ENCODE measurements at regions not wholly inside any gene's neighbourhood (a gene's known extent, or its start where the extent isn't known, plus 50 kb on each side); places are given as distances from the start of the nearest gene placed in this dataset.

GRCh38 chr2:198591586-198591985, 787.2 kb downstream of the PLCL1 start:
- TF ChIP-seq REST (IDR thresholded peaks at IDR 0.05; ENCODE audit: low read depth) (no peak), RAD21 (IDR thresholded peaks at IDR 0.05; ENCODE audit: low read depth) (no peak), YY1 (IDR thresholded peaks at IDR 0.05; ENCODE audit: low read depth) (no peak), EP300 (IDR thresholded peaks at IDR 0.05; ENCODE audit: borderline replicate concordance) (no peak), MAX (IDR thresholded peaks at IDR 0.05) (no peak), EGR1 (IDR thresholded peaks at IDR 0.05) (no peak), FOXM1 (IDR thresholded peaks at IDR 0.05; ENCODE audit: borderline replicate concordance, low read depth) (no peak), NFIC (IDR thresholded peaks at IDR 0.05) (no peak), TAF1 (IDR thresholded peaks at IDR 0.05; ENCODE audit: low read depth) (no peak), CREB1 (IDR thresholded peaks at IDR 0.05; ENCODE audit: low read depth) (no peak), TEAD4 (IDR thresholded peaks at IDR 0.05) (no peak), USF1 (IDR thresholded peaks at IDR 0.05) (no peak)

All from Ishikawa (cell line).